Fibroblast of lung (primary cell): ENCODE measurements at regions not wholly inside any gene's neighbourhood (a gene's known extent, or its start where the extent isn't known, plus 50 kb on each side); places are given as distances from the start of the nearest gene placed in this dataset.

Experiments used
- DNase-seq, 2 donors: peaks; one replicate each; pipeline versions ENCODE4 v3.0.0 to v3.0.0-alpha.2; 2010; ENCODE audit warnings: low read depth in 2 of 2
- H2AFZ ChIP-seq: 2 replicates; pipeline ENCODE4 v1.5.1; 2012; ENCODE audit warnings: low read length, control low read depth, inconsistent platforms
- H3K27ac ChIP-seq: 2 replicates; pipeline ENCODE4 v1.5.1; 2011; ENCODE audit warnings: low read length, control low read depth; ENCODE audit not compliant: insufficient read depth
- H3K27me3 ChIP-seq: 2 replicates; pipeline ENCODE4 v1.5.1; 2011; ENCODE audit warnings: mild to moderate bottlenecking, low read length; ENCODE audit not compliant: control insufficient read depth, insufficient read depth
- H3K36me3 ChIP-seq: 2 replicates; pipeline ENCODE4 v1.5.1; 2011; ENCODE audit warnings: low read length; ENCODE audit not compliant: control insufficient read depth, insufficient read depth
- H3K4me1 ChIP-seq: 2 replicates; pipeline ENCODE4 v1.5.1; 2011; ENCODE audit warnings: low read length; ENCODE audit not compliant: control insufficient read depth, insufficient read depth; ENCODE audit errors: extremely low read depth
- H3K4me2 ChIP-seq: 2 replicates; pipeline ENCODE4 v1.5.1; 2011; ENCODE audit warnings: low read length, control low read depth; ENCODE audit not compliant: insufficient read depth; ENCODE audit errors: extremely low read depth
- H3K4me3 ChIP-seq, 4 experiments: fragments of 200-600 bp in 1 of 4; sonication (generic) in 1 of 4; replicated peaks in 1 of 4; 2 replicates each; pipeline ENCODE4 v1.5.1; 2011 to 2016; ENCODE audit warnings: low read length in 4 of 4, low read depth in 3 of 4, mild to moderate bottlenecking in 3 of 4, control low read depth in 2 of 4, inconsistent platforms in 1 of 4, mixed read lengths in 1 of 4; ENCODE audit not compliant: insufficient read depth in 1 of 4; ENCODE audit errors: control extremely low read depth in 1 of 4
- H3K79me2 ChIP-seq: 2 replicates; pipeline ENCODE4 v1.5.1; 2012; ENCODE audit warnings: mild to moderate bottlenecking, low read length, inconsistent platforms; ENCODE audit not compliant: control insufficient read depth, insufficient read depth
- H3K9ac ChIP-seq: 2 replicates; pipeline ENCODE4 v1.5.1; 2011; ENCODE audit warnings: mild to moderate bottlenecking, low read length, control low read depth; ENCODE audit not compliant: insufficient read depth
- H3K9me3 ChIP-seq: 2 replicates; pipeline ENCODE4 v1.5.1; 2012; ENCODE audit warnings: low read depth, low read length; ENCODE audit not compliant: control insufficient read depth, insufficient read depth
- H4K20me1 ChIP-seq: 2 replicates; pipeline ENCODE4 v1.5.1; 2011; ENCODE audit warnings: low read length; ENCODE audit not compliant: control insufficient read depth, insufficient read depth; ENCODE audit errors: extremely low read depth
- CTCF ChIP-seq, 2 donors: IDR thresholded peaks in 1 of 2; conservative IDR thresholded peaks in 1 of 2; 1 replicate in 1 of 2; 2 replicates in 1 of 2; pipeline ENCODE4 v1.5.1; 2011 to 2012; ENCODE audit warnings: low read length in 2 of 2, control low read depth in 1 of 2, inconsistent platforms in 1 of 2, low read depth in 1 of 2, mild to moderate bottlenecking in 1 of 2
- EZH2 ChIP-seq: IDR thresholded peaks from 2 replicates; pipeline ENCODE4 v1.5.1; 2012; ENCODE audit warnings: low read length, control low read depth, mild to moderate bottlenecking; ENCODE audit errors: missing control alignments

- Histone ChIP-seq H2AFZ (no peak overlapping the region), H3K9ac (no peak overlapping the region), H3K4me1 (no peaks in the 10 kb centered on the region), H3K27me3 (no peaks in the 10 kb centered on the region), H3K4me2 (no peak overlapping the region), H3K4me3 (no peak overlapping the region), H3K36me3 (no peaks in the 10 kb centered on the region), H3K27ac (no peak overlapping the region), H4K20me1 (no peaks in the 10 kb centered on the region), H3K79me2 (no peaks in the 10 kb centered on the region), H3K9me3 (no peaks in the 10 kb centered on the region)
- DNase-seq, result no peak
- TF ChIP-seq EZH2 (no peak), CTCF (conservative IDR thresholded peaks at IDR 0.05 in 1 of 2, IDR thresholded peaks at IDR 0.05 in 1 of 2; ENCODE audit: low read depth in 1 of 2, low read length in 2 of 2) (no peak)
These were observed 438.0 kb downstream of the KCNA4 start for GRCh38 chr11:29578806-29579205.

- Histone ChIP-seq H3K4me3 (no peak overlapping the region), H2AFZ (no peak overlapping the region), H3K4me1 (no peaks in the 10 kb centered on the region), H3K9ac (no peak overlapping the region), H3K4me2 (no peak overlapping the region), H3K27ac (no peak overlapping the region), H3K27me3 (no peaks in the 10 kb centered on the region), H4K20me1 (no peaks in the 10 kb centered on the region), H3K9me3 (no peaks in the 10 kb centered on the region), H3K36me3 (no peaks in the 10 kb centered on the region), H3K79me2 (no peaks in the 10 kb centered on the region)
- no peak for TF ChIP-seq EZH2
- TF ChIP-seq CTCF (conservative IDR thresholded peaks at IDR 0.05 in 1 of 2, IDR thresholded peaks at IDR 0.05 in 1 of 2; ENCODE audit: low read depth in 1 of 2, low read length in 2 of 2), result no peak
- DNase-seq, result no peak
These were observed 452.3 kb downstream of the KCNA4 start for GRCh38 chr11:29564486-29564885.

GRCh38 chr11:29562183-29562582 lies 454.6 kb downstream of the KCNA4 start:
- no peak for TF ChIP-seq EZH2
- no peak for TF ChIP-seq CTCF (conservative IDR thresholded peaks at IDR 0.05 in 1 of 2, IDR thresholded peaks at IDR 0.05 in 1 of 2; ENCODE audit: low read depth in 1 of 2, low read length in 2 of 2)

More at GRCh38 chr11:29562183-29562582, 454.6 kb downstream of the KCNA4 start:
- H3K4me1 ChIP-seq, result no peaks in the 10 kb centered on the region
- no peaks in the 10 kb centered on the region for H3K27me3 ChIP-seq
- H3K79me2 ChIP-seq, result no peaks in the 10 kb centered on the region
- no peak overlapping the region for H3K4me3 ChIP-seq
- no peaks in the 10 kb centered on the region for H3K9me3 ChIP-seq
- H3K9ac ChIP-seq, result no peak overlapping the region
- H3K36me3 ChIP-seq, result no peaks in the 10 kb centered on the region
- H3K27ac ChIP-seq, result no peak overlapping the region
- H2AFZ ChIP-seq, result no peak overlapping the region
- no peak for DNase-seq
- H4K20me1 ChIP-seq, result no peaks in the 10 kb centered on the region
- H3K4me2 ChIP-seq, result no peak overlapping the region
